ENCODE measurements at regions not wholly inside any gene's neighbourhood (a gene's known extent, or its start where the extent isn't known, plus 50 kb on each side); places are given as distances from the start of the nearest gene placed in this dataset.

DNA sequence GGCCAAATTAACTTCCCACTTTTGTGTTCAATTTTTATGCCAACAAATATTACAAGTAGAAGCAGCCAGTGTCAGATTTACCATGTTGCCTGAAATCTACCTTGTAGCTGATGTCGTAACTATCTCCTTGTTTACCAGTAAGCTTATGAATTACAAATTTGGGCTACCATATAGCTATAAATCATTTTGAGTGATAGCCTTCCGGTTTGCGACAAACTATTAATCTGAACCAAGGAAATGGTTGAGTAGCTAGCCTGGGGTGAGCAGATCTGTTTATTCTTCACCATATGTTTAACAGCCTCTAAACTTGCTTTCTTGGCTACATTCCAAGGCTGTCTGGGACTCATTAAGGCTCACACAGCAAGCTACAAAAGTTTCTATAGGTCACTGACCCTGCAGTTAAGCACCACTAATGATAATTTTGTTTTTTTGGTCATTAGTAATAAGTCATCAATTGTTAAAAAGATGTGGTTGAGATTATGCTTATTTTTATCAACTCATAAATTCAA lies 218.7 kb upstream of the SPOCK3 start:
- DNase-seq (ENCODE audit: low read depth, low spot score) (no peak), ATAC-seq (no peak)
- TF ChIP-seq, protein P1, sequence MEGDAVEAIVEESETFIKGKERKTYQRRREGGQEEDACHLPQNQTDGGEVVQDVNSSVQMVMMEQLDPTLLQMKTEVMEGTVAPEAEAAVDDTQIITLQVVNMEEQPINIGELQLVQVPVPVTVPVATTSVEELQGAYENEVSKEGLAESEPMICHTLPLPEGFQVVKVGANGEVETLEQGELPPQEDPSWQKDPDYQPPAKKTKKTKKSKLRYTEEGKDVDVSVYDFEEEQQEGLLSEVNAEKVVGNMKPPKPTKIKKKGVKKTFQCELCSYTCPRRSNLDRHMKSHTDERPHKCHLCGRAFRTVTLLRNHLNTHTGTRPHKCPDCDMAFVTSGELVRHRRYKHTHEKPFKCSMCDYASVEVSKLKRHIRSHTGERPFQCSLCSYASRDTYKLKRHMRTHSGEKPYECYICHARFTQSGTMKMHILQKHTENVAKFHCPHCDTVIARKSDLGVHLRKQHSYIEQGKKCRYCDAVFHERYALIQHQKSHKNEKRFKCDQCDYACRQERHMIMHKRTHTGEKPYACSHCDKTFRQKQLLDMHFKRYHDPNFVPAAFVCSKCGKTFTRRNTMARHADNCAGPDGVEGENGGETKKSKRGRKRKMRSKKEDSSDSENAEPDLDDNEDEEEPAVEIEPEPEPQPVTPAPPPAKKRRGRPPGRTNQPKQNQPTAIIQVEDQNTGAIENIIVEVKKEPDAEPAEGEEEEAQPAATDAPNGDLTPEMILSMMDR (IDR thresholded peaks at IDR 0.05 in 2 of 3, conservative IDR thresholded peaks at IDR 0.05 in 1 of 3; ENCODE audit: borderline replicate concordance in 1 of 3, insufficient read depth in 1 of 3, low read depth in 2 of 3, low read length in 2 of 3) = no peak
- TF ChIP-seq EGR1 (IDR thresholded peaks at IDR 0.05; ENCODE audit: low read depth) = no peak
- TF ChIP-seq POLR2A (IDR thresholded peaks at IDR 0.05; ENCODE audit: borderline replicate concordance, extremely low read depth, insufficient read depth, insufficient read length) = no peak
- TF ChIP-seq TCF7L2 (IDR thresholded peaks at IDR 0.05; ENCODE audit: borderline replicate concordance, extremely low read depth, insufficient read depth, insufficient read length) = no peak
- no peak for TF ChIP-seq RAD21 (IDR thresholded peaks at IDR 0.05; ENCODE audit: low read depth)
- no peak for TF ChIP-seq JUND (IDR thresholded peaks at IDR 0.05)
- no peak for TF ChIP-seq POLR2AphosphoS5 (IDR thresholded peaks at IDR 0.05; ENCODE audit: low read depth, low read length)
- TF ChIP-seq SRF (IDR thresholded peaks at IDR 0.05; ENCODE audit: low read depth) = no peak
- TF ChIP-seq, protein P2, sequence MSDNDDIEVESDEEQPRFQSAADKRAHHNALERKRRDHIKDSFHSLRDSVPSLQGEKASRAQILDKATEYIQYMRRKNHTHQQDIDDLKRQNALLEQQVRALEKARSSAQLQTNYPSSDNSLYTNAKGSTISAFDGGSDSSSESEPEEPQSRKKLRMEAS (IDR thresholded peaks at IDR 0.05) = no peak
- TF ChIP-seq CEBPB (IDR thresholded peaks at IDR 0.05; ENCODE audit: low read depth) = no peak
- TF ChIP-seq ZFX (IDR thresholded peaks at IDR 0.05) = no peak
- TF ChIP-seq EZH2phosphoT487 (IDR thresholded peaks at IDR 0.05; ENCODE audit: borderline replicate concordance) = no peak
- Histone ChIP-seq H2AFZ (ENCODE audit: low read depth, low read length, poor library complexity, severe bottlenecking) (no peak overlapping the region), H4K20me1 (ENCODE audit: insufficient read depth) (no peaks in the 10 kb centered on the region), H3K9me3 (ENCODE audit: control insufficient read depth in 1 of 2, insufficient read depth in 1 of 2, low read depth in 1 of 2, low read length in 2 of 2) (no peaks in the 10 kb centered on the region), H3K4me1 (ENCODE audit: control insufficient read depth in 1 of 2, insufficient read depth in 2 of 2, low read length in 2 of 2) (no peaks in the 10 kb centered on the region), H3K9me2 (ENCODE audit: insufficient read depth) (no peaks in the 10 kb centered on the region), H3K27ac (ENCODE audit: low read depth, low read length) (no peak overlapping the region), H3K4me2 (ENCODE audit: low read length) (no peak overlapping the region), H3K27me3 (ENCODE audit: insufficient read depth, low read length) (no peaks in the 10 kb centered on the region), H3K79me2 (ENCODE audit: insufficient read depth, low read length) (no peaks in the 10 kb centered on the region), H3K4me3 (replicated peaks in 1 of 2; ENCODE audit: low read depth in 1 of 2, low read length in 2 of 2) (no peak overlapping the region), H3K9ac (ENCODE audit: low read length) (no peak overlapping the region), H3K36me3 (ENCODE audit: control insufficient read depth in 1 of 2, insufficient read depth in 2 of 2, low read length in 2 of 2) (no peaks in the 10 kb centered on the region)
- CTCF ChIA-PET = no interaction called here
- RAD21 ChIA-PET (ENCODE audit: low non-redundant PET in 1 of 2, low total read pairs in 2 of 2, uncharacterized antibody in 2 of 2, unreplicated experiment in 2 of 2) = no interaction called here
- POLR2A ChIA-PET = no interaction called here
- BruUV-seq (replicated peaks) = no TSS peak
- intact Hi-C loops (cut with micrococcal nuclease) = no loop called here

All from HCT116 (cell line).